K562 (cell line): ENCODE measurements at regions not wholly inside any gene's neighbourhood (a gene's known extent, or its start where the extent isn't known, plus 50 kb on each side); places are given as distances from the start of the nearest gene placed in this dataset.

Experiments used
- ATAC-seq: fragments of 200-7000 bp; cut with Tn5 transposase; 3 replicates; pipeline ENCODE4 v1.9.1; 2020; ENCODE audit warnings: moderate library complexity
- BruUV-seq: library from RNA; stranded (reverse); fragments of 400-500 nt; replicated peaks from 2 replicates; lab custom pipeline; 2021; lab: Mats Ljungman, UMichigan
- CTCF ChIA-PET: fragments of 300-600 bp; formaldehyde crosslinking; extraction: SDS; loops from one replicate; lab custom pipeline; 2021; ENCODE audit warnings: low intra/inter-chr PET ratio; lab: Yijun Ruan, JAX
- POLR2A ChIA-PET: fragments of 300-600, 350-650 bp; sonication (Branson Sonifier 250); formaldehyde crosslinking; extraction: SDS; loops from one replicate; lab custom pipeline; 2021; ENCODE audit warnings: antibody characterized with exemption, inconsistent platforms; lab: Yijun Ruan, JAX
- DNase-seq, 4 experiments: peaks; one replicate each; pipeline versions ENCODE4 v3.0.0 to v3.0.0-alpha.2; 2011 to 2018; ENCODE audit warnings: low spot score in 3 of 4, mixed read lengths in 3 of 4; ENCODE audit errors: extremely low read depth in 1 of 4
- FAIRE-seq: peaks from 2 replicates; lab custom pipeline; 2011; peaks lifted over from hg19 to GRCh38; lab: Jason Lieb, UNC
- H2AFZ ChIP-seq: 2 replicates; pipeline ENCODE4 v1.6.0; 2011; ENCODE audit warnings: low read depth, low read length, control low read depth, inconsistent platforms
- H3K27ac ChIP-seq: fragments of 200-600 bp; 3 replicates; pipeline ENCODE4 v1.8.0; 2011; ENCODE audit warnings: low read depth, mild to moderate bottlenecking, control low read depth, inconsistent platforms, low read length, moderate library complexity, mixed read lengths; ENCODE audit errors: extremely low read depth
- H3K27me3 ChIP-seq, 2 experiments: fragments of 300-600 bp in 1 of 2; 2 replicates in 1 of 2; 3 replicates in 1 of 2; pipeline versions ENCODE4 v1.6.0 to v1.8.0; 2011; ENCODE audit warnings: inconsistent platforms in 2 of 2, low read length in 2 of 2, mild to moderate bottlenecking in 1 of 2, mixed read lengths in 1 of 2, moderate library complexity in 1 of 2; ENCODE audit not compliant: control insufficient read depth in 2 of 2, insufficient read depth in 2 of 2
- H3K36me3 ChIP-seq: fragments of 300-600 bp; 3 replicates; pipeline ENCODE4 v1.8.0; 2011; ENCODE audit warnings: mild to moderate bottlenecking, low read length, inconsistent platforms; ENCODE audit not compliant: control insufficient read depth, insufficient read depth
- H3K4me1 ChIP-seq, 2 experiments: fragments of 200-600 bp in 1 of 2; replicated peaks in 1 of 2; 2 replicates in 1 of 2; 3 replicates in 1 of 2; pipeline versions ENCODE4 v1.5.1 to v1.8.0; 2011; ENCODE audit warnings: inconsistent platforms in 2 of 2, low read length in 2 of 2, mild to moderate bottlenecking in 1 of 2, mixed read lengths in 1 of 2, moderate library complexity in 1 of 2; ENCODE audit not compliant: control insufficient read depth in 2 of 2, insufficient read depth in 2 of 2
- H3K4me2 ChIP-seq: 2 replicates; pipeline ENCODE4 v1.6.1; 2011; ENCODE audit warnings: low read length, control low read depth, inconsistent platforms, mixed read lengths; ENCODE audit not compliant: insufficient read depth
- H3K4me3 ChIP-seq: fragments of 200-600 bp; sonication (generic), shearing (Covaris generic); 2 replicates; pipeline ENCODE4 v1.5.1; 2016; ENCODE audit warnings: control low read depth, inconsistent platforms
- H3K79me2 ChIP-seq: fragments of 200-600 bp; 3 replicates; pipeline ENCODE4 v1.8.0; 2011; ENCODE audit warnings: low read length, inconsistent platforms; ENCODE audit not compliant: control insufficient read depth, insufficient read depth
- H3K9ac ChIP-seq, 2 experiments: 2 replicates each; pipeline versions ENCODE4 v1.6.0 to v1.6.1; 2011; ENCODE audit warnings: low read depth in 2 of 2, low read length in 2 of 2, control low read depth in 1 of 2, inconsistent platforms in 1 of 2, mild to moderate bottlenecking in 1 of 2, mixed read lengths in 1 of 2; ENCODE audit not compliant: insufficient read depth in 1 of 2
- H3K9me1 ChIP-seq: one replicate; pipeline ENCODE4 v1.6.0; 2011; ENCODE audit warnings: inconsistent platforms, mild to moderate bottlenecking, low read length, moderate library complexity; ENCODE audit not compliant: control insufficient read depth, insufficient read depth
- H3K9me3 ChIP-seq: replicated peaks from 2 replicates; pipeline ENCODE4 v1.5.1; 2011; ENCODE audit warnings: low read depth, low read length, inconsistent platforms; ENCODE audit not compliant: control insufficient read depth, insufficient read depth
- H4K20me1 ChIP-seq: replicated peaks from 2 replicates; pipeline ENCODE4 v1.6.1; 2011; ENCODE audit warnings: low read length, inconsistent platforms, mixed read lengths; ENCODE audit not compliant: control insufficient read depth, insufficient read depth
- MYBL2 ChIP-seq, 2 experiments: fragments of 450-650 bp in 1 of 2; sonication (generic) in 1 of 2; formaldehyde crosslinking in 1 of 2; IDR thresholded peaks; 2 replicates each; pipeline versions ENCODE4 v1.6.1 to v1.8.1; 2017 to 2022; ENCODE audit warnings: borderline replicate concordance in 1 of 2, inconsistent platforms in 1 of 2, low read depth in 1 of 2, mild to moderate bottlenecking in 1 of 2, missing genetic modification reagents in 1 of 2, moderate library complexity in 1 of 2
- NCOA6 ChIP-seq: fragments of 450-650 bp; IDR thresholded peaks from 2 replicates; pipeline ENCODE4 v1.6.1; 2017; ENCODE audit warnings: mild to moderate bottlenecking
- RBM39 ChIP-seq: fragments of 200-400 bp; formaldehyde crosslinking; optimal IDR thresholded peaks from 2 replicates; pipeline ENCODE3; 2018; ENCODE audit warnings: low read depth, low read length
- SMARCC2 ChIP-seq: fragments of 450-650 bp; IDR thresholded peaks from 2 replicates; pipeline ENCODE4 v1.6.1; 2017; ENCODE audit warnings: antibody characterized with exemption, moderate library complexity, mild to moderate bottlenecking, low read depth
- U2AF2 ChIP-seq: fragments of 200-400 bp; formaldehyde crosslinking; optimal IDR thresholded peaks from 2 replicates; pipeline ENCODE3; 2017; ENCODE audit warnings: low read depth, mild to moderate bottlenecking, low read length
- ZBTB8A ChIP-seq: fragments of 450-650 bp; IDR thresholded peaks from 2 replicates; pipeline ENCODE4 v1.6.1; 2018; ENCODE audit warnings: mild to moderate bottlenecking, moderate library complexity; ENCODE audit not compliant: partially characterized antibody
- WGBS: fragments of 100-300 bp; shearing (Covaris generic); methylation state at CpG from one replicate; pipeline ENCODE4 v1.1.6; 2016; ENCODE audit warnings: low coverage, mixed read lengths; ENCODE audit not compliant: insufficient coverage; ENCODE audit errors: missing lambda C conversion rate; 5-methylcytosine and 5-hydroxymethylcytosine counted together
- in situ Hi-C: fragments of 300-500 bp; cut with MboI; formaldehyde crosslinking; loops from 4 replicates; pipeline ENCODE4 v1.15.0; 2018; ENCODE audit warnings: inconsistent platforms, mixed read lengths
- intact Hi-C: fragments of 100-400 bp; cut with micrococcal nuclease; formaldehyde crosslinking; loops from 2 replicates; pipeline ENCODE4 v1.14.2; 2022
- TF ChIP-seq, protein P1 (sequence below): fragments of 450-650 bp; formaldehyde crosslinking; conservative IDR thresholded peaks from 2 replicates; pipeline ENCODE4 v1.4.0; 2022; ENCODE audit warnings: mild to moderate bottlenecking, missing genetic modification characterization
- TF ChIP-seq, protein P2 (sequence below): IDR thresholded peaks from 2 replicates; pipeline ENCODE4 v1.6.1; 2016; ENCODE audit warnings: missing genetic modification characterization, missing compliant biosample characterization

- TF ChIP-seq MYBL2 (IDR thresholded peaks at IDR 0.05; ENCODE audit: low read depth), result no peak
- no peak for TF ChIP-seq MYBL2 (CRISPR knock-in tag; IDR thresholded peaks at IDR 0.05; ENCODE audit: borderline replicate concordance)
- TF ChIP-seq, protein P1, sequence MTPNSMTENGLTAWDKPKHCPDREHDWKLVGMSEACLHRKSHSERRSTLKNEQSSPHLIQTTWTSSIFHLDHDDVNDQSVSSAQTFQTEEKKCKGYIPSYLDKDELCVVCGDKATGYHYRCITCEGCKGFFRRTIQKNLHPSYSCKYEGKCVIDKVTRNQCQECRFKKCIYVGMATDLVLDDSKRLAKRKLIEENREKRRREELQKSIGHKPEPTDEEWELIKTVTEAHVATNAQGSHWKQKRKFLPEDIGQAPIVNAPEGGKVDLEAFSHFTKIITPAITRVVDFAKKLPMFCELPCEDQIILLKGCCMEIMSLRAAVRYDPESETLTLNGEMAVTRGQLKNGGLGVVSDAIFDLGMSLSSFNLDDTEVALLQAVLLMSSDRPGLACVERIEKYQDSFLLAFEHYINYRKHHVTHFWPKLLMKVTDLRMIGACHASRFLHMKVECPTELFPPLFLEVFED, result 0 out of 2 replicates have a peak, but pooled peaks have one; percentile 70
- no peak for TF ChIP-seq NCOA6
- TF ChIP-seq RBM39, result no peak
- TF ChIP-seq, protein P2, sequence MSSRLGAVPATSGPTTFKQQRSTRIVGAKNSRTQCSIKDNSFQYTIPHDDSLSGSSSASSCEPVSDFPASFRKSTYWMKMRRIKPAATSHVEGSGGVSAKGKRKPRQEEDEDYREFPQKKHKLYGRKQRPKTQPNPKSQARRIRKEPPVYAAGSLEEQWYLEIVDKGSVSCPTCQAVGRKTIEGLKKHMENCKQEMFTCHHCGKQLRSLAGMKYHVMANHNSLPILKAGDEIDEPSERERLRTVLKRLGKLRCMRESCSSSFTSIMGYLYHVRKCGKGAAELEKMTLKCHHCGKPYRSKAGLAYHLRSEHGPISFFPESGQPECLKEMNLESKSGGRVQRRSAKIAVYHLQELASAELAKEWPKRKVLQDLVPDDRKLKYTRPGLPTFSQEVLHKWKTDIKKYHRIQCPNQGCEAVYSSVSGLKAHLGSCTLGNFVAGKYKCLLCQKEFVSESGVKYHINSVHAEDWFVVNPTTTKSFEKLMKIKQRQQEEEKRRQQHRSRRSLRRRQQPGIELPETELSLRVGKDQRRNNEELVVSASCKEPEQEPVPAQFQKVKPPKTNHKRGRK (tag), result peak; percentile 67
These were observed 100.5 kb upstream of the PRNP start (continued) for GRCh38 chr20:4585758-4586157.

- no peaks in the 10 kb centered on the region for H3K4me1 ChIP-seq
- no TSS peak for BruUV-seq
- no peak overlapping the region for H3K4me2 ChIP-seq
- no peak overlapping the region for H3K27ac ChIP-seq
- H3K27me3 ChIP-seq, result no peaks in the 10 kb centered on the region; a peak in 2 of 5 replicates
- DNase-seq (no peak), FAIRE-seq (no peak), ATAC-seq (peak; percentile 70)
- in situ Hi-C loops, result loop anchor here (5.0 kb wide), 1 partner anchor 478 kb away; no protein-coding TSS in a partner anchor
- no peaks in the 10 kb centered on the region for H3K36me3 ChIP-seq
- no peak overlapping the region for H3K9ac ChIP-seq
- no peaks in the 10 kb centered on the region for H3K79me2 ChIP-seq
- no peak overlapping the region for H2AFZ ChIP-seq
- H3K9me1 ChIP-seq, result no peaks in the 10 kb centered on the region
- WGBS, result 12% methylated on average over 3 of the region's 3 CpGs
- ChIA-PET POLR2A (interaction anchor here (0.7 kb wide), 1 partner anchor 112 kb away, joined by 3 read pairs; no protein-coding TSS in a partner anchor), CTCF (no interaction called here)
- no peaks in the 10 kb centered on the region for H4K20me1 ChIP-seq
- no peaks in the 10 kb centered on the region for H3K9me3 ChIP-seq
- intact Hi-C loops, result no loop called here
- no peak overlapping the region for H3K4me3 ChIP-seq
- TF ChIP-seq SMARCC2 (no peak), U2AF2 (no peak), ZBTB8A (no peak)
These were observed 101.0 kb upstream of the PRNP start for GRCh38 chr20:4585104-4585753.
